ENCODE measurements at regions not wholly inside any gene's neighbourhood (a gene's known extent, or its start where the extent isn't known, plus 50 kb on each side); places are given as distances from the start of the nearest gene placed in this dataset.

DNA sequence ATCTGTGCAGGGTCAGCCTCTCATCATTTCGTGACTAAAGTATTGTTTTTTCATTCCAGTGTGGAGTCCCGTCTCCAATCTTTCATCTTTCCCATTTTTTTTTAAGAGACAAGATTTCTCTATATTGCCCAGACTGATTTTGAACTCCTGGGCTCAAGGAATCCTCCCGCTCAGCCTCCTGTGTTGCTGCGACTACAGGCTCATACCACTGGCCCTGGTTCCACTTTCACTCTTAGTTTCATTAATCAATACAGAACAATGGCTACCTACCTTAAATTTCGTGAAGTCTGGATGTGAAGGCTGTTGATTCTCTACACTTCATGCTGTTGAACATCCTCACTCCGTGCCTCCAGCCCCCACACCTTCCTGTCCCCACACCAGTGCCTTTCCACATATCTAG is 97.7 kb upstream of the GREM2 start:
- Histone ChIP-seq H3K4me1 (ENCODE audit: control extremely low read depth in 1 of 4, control insufficient read depth in 4 of 4, insufficient read depth in 4 of 4, low read length in 3 of 4) (no peaks in the 10 kb centered on the region), H3K27ac (ENCODE audit: insufficient read depth in 1 of 2, low read depth in 1 of 2, low read length in 2 of 2, poor library complexity in 1 of 2, severe bottlenecking in 2 of 2) (no peak overlapping the region), H3K4me3 (ENCODE audit: control insufficient read depth in 1 of 7, extremely low read depth in 1 of 7, insufficient read depth in 4 of 7, low read depth in 2 of 7, low read length in 6 of 7) (no peak overlapping the region), H3K9me3 (ENCODE audit: control extremely low read depth in 1 of 5, control insufficient read depth in 4 of 5, insufficient read depth in 2 of 5, low read depth in 1 of 5, low read length in 4 of 5) (no peaks in the 10 kb centered on the region), H3K27me3 (replicated peaks in 2 of 5; ENCODE audit: control insufficient read depth in 4 of 5, insufficient read depth in 5 of 5, low read length in 4 of 5) (peaks cover 0 to 2% (median 0%) of the 10 kb centered on the region in 5 experiments), H3K36me3 (ENCODE audit: control insufficient read depth in 4 of 4, insufficient read depth in 4 of 4, low read length in 3 of 4) (no peaks in the 10 kb centered on the region)
- POLR2A ChIA-PET = no interaction called here
- CTCF ChIA-PET = no interaction called here
- DNase-seq = no peak
- 83% methylated on average over 4 of the region's 6 CpGs for WGBS (ENCODE audit: insufficient coverage)

DNA sequence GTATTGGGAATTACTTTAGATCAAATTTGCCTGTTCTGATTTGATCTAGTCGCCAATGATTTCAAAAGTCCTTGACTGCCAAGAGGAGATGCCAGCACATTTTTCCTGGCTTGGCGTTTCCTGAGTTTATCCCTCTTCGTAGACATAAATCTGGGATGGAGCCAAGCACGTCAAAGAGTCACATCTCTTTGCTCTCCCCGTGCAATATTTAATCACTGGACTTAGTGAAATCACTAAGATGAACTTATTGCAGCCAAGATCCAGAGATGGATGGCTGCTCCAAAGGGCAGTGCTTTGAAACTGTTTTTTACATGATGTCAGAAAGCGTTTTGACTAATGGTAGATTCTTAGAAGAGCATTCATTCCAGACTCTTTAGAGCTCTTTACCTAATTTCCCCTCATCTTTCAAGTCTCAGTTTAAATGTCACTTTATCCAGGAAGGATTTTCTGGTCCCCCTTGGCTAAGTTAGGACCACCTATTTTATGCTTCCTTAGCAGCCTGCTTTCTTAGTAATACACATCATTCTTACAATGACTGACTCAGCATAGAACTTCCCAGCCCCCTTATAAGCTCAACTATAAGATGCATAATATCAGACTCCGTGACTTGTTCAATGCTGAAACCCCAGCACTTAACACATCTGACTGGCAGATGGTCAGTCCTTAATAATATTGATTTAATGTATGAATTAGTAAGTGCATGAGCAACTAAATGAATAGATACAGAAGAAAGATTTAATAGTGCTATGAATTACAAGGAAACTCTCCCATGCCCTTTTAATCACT is 94.4 kb upstream of the GREM2 start:
- H3K4me3 ChIP-seq (ENCODE audit: control insufficient read depth in 1 of 7, extremely low read depth in 1 of 7, insufficient read depth in 4 of 7, low read depth in 2 of 7, low read length in 6 of 7) = no peak overlapping the region
- DNase-seq = no peak
- H3K27ac ChIP-seq (ENCODE audit: insufficient read depth in 1 of 2, low read depth in 1 of 2, low read length in 2 of 2, poor library complexity in 1 of 2, severe bottlenecking in 2 of 2) = no peak overlapping the region
- ChIA-PET CTCF (no interaction called here), POLR2A (no interaction called here)
- WGBS (ENCODE audit: insufficient coverage) = 85% methylated on average over 6 of the region's 7 CpGs
- no peaks in the 10 kb centered on the region for H3K36me3 ChIP-seq (ENCODE audit: control insufficient read depth in 4 of 4, insufficient read depth in 4 of 4, low read length in 3 of 4)
- H3K27me3 ChIP-seq (replicated peaks in 2 of 5; ENCODE audit: control insufficient read depth in 4 of 5, insufficient read depth in 5 of 5, low read length in 4 of 5) = no peaks in the 10 kb centered on the region
- no peaks in the 10 kb centered on the region for H3K4me1 ChIP-seq (ENCODE audit: control extremely low read depth in 1 of 4, control insufficient read depth in 4 of 4, insufficient read depth in 4 of 4, low read length in 3 of 4)
- H3K9me3 ChIP-seq (ENCODE audit: control extremely low read depth in 1 of 5, control insufficient read depth in 4 of 5, insufficient read depth in 2 of 5, low read depth in 1 of 5, low read length in 4 of 5) = no peaks in the 10 kb centered on the region

DNA sequence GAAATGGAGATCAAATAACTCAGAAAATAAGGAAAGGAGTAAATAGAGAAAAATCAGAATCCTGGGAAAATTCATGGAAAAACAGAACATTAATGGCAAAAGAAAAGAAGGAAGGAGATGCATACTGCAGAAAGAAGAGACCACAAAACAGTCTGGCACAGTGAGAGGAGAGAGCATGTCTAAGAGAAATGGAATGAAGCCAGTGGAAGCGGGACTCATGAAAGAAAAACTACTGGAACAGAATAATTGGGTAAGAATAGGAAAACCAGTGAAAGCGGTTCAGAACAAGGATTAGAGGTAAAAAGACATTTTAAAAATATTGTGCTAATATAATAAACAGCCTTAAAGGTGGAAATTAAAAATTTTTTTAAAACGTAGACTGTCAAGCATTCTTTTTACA is 93.6 kb upstream of the GREM2 start:
- ChIA-PET CTCF (no interaction called here), POLR2A (no interaction called here)
- Histone ChIP-seq H3K9me3 (ENCODE audit: control extremely low read depth in 1 of 5, control insufficient read depth in 4 of 5, insufficient read depth in 2 of 5, low read depth in 1 of 5, low read length in 4 of 5) (no peaks in the 10 kb centered on the region), H3K4me3 (ENCODE audit: control insufficient read depth in 1 of 7, extremely low read depth in 1 of 7, insufficient read depth in 4 of 7, low read depth in 2 of 7, low read length in 6 of 7) (no peak overlapping the region), H3K36me3 (ENCODE audit: control insufficient read depth in 4 of 4, insufficient read depth in 4 of 4, low read length in 3 of 4) (no peaks in the 10 kb centered on the region), H3K27me3 (replicated peaks in 2 of 5; ENCODE audit: control insufficient read depth in 4 of 5, insufficient read depth in 5 of 5, low read length in 4 of 5) (no peaks in the 10 kb centered on the region), H3K4me1 (ENCODE audit: control extremely low read depth in 1 of 4, control insufficient read depth in 4 of 4, insufficient read depth in 4 of 4, low read length in 3 of 4) (no peaks in the 10 kb centered on the region), H3K27ac (ENCODE audit: insufficient read depth in 1 of 2, low read depth in 1 of 2, low read length in 2 of 2, poor library complexity in 1 of 2, severe bottlenecking in 2 of 2) (no peak overlapping the region)
- WGBS (ENCODE audit: insufficient coverage) = 86% methylated on average over 1 of the region's 3 CpGs
- DNase-seq = no peak

DNA sequence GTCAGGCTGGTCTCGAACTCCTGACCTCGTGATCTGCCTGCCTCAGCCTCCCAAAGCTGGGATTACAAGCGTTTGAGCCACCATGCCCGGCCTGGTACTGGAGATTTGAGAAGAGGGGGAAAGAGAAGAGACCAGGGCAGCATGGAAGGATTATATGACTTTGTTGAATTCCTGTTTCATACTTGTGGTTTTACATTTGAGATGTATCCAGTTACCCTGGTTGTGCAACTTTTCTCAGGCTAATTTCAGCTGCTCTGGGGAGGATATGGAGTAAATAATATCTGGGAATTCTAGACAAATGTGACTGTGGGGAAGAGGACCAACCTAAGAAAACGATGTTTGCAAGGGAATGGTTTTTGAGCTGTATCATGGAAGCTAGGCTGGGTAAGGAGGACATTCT is 89.5 kb upstream of the GREM2 start:
- H3K27ac ChIP-seq (ENCODE audit: insufficient read depth in 1 of 2, low read depth in 1 of 2, low read length in 2 of 2, poor library complexity in 1 of 2, severe bottlenecking in 2 of 2) = no peak overlapping the region
- H3K27me3 ChIP-seq (replicated peaks in 2 of 5; ENCODE audit: control insufficient read depth in 4 of 5, insufficient read depth in 5 of 5, low read length in 4 of 5) = no peaks in the 10 kb centered on the region
- H3K4me1 ChIP-seq (ENCODE audit: control extremely low read depth in 1 of 4, control insufficient read depth in 4 of 4, insufficient read depth in 4 of 4, low read length in 3 of 4) = no peaks in the 10 kb centered on the region
- no peak overlapping the region for H3K4me3 ChIP-seq (ENCODE audit: control insufficient read depth in 1 of 7, extremely low read depth in 1 of 7, insufficient read depth in 4 of 7, low read depth in 2 of 7, low read length in 6 of 7)
- ChIA-PET POLR2A (no interaction called here), CTCF (no interaction called here)
- no peak for DNase-seq
- no peaks in the 10 kb centered on the region for H3K36me3 ChIP-seq (ENCODE audit: control insufficient read depth in 4 of 4, insufficient read depth in 4 of 4, low read length in 3 of 4)
- 92% methylated on average over 5 of the region's 5 CpGs for WGBS (ENCODE audit: insufficient coverage)
- H3K9me3 ChIP-seq (ENCODE audit: control extremely low read depth in 1 of 5, control insufficient read depth in 4 of 5, insufficient read depth in 2 of 5, low read depth in 1 of 5, low read length in 4 of 5) = no peaks in the 10 kb centered on the region

DNA sequence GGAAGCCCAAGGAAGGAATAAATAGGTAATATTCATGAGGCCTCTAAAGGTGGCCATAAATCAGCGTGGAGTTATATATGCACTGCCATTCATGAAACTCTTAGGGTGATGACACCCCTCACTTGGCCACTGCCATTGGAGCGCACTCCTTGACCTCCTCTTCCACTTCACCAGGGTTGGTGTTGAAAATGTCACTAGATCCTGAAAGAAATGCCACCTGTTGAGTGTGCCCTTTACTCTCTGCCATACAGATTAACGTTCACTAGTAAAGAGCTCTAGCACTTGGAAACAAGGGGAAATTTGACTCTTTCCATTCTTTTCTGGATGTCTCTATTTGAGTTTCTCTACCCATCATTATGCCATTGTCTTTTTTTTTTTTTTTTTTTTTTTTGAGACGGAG is 83.5 kb upstream of the GREM2 start:
- peaks cover 0 to 9% (median 2%) of the 10 kb centered on the region in 5 experiments for H3K27me3 ChIP-seq (replicated peaks in 2 of 5; ENCODE audit: control insufficient read depth in 4 of 5, insufficient read depth in 5 of 5, low read length in 4 of 5)
- H3K4me3 ChIP-seq (ENCODE audit: control insufficient read depth in 1 of 7, extremely low read depth in 1 of 7, insufficient read depth in 4 of 7, low read depth in 2 of 7, low read length in 6 of 7) = no peak overlapping the region
- no peaks in the 10 kb centered on the region for H3K4me1 ChIP-seq (ENCODE audit: control extremely low read depth in 1 of 4, control insufficient read depth in 4 of 4, insufficient read depth in 4 of 4, low read length in 3 of 4)
- 93% methylated on average over 2 of the region's 4 CpGs for WGBS (ENCODE audit: insufficient coverage)
- no peak overlapping the region for H3K27ac ChIP-seq (ENCODE audit: insufficient read depth in 1 of 2, low read depth in 1 of 2, low read length in 2 of 2, poor library complexity in 1 of 2, severe bottlenecking in 2 of 2)
- H3K9me3 ChIP-seq (ENCODE audit: control extremely low read depth in 1 of 5, control insufficient read depth in 4 of 5, insufficient read depth in 2 of 5, low read depth in 1 of 5, low read length in 4 of 5) = no peaks in the 10 kb centered on the region
- POLR2A ChIA-PET = no interaction called here
- no peak for DNase-seq
- H3K36me3 ChIP-seq (ENCODE audit: control insufficient read depth in 4 of 4, insufficient read depth in 4 of 4, low read length in 3 of 4) = no peaks in the 10 kb centered on the region
- CTCF ChIA-PET = no interaction called here

DNA sequence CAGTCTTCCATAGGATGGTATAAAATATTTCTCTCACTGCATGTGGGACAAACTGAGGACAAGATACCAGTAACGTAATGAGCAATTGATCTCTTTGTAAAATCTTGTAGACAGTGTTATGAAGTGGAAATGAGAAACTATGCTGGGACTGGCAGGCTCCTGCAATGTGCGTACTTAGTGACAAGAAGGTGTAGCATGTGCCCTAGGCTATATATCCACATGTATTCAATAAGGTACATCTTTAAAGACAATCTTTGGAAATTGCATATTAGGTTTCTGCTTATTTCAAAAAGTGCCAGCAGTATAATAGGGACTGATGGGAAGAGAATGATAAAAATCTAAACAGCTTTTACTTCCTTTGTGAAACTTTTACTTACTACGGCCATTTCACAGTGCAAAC is 81.9 kb upstream of the GREM2 start:
- POLR2A ChIA-PET = no interaction called here
- no peak overlapping the region for H3K4me3 ChIP-seq (ENCODE audit: control insufficient read depth in 1 of 7, extremely low read depth in 1 of 7, insufficient read depth in 4 of 7, low read depth in 2 of 7, low read length in 6 of 7)
- H3K36me3 ChIP-seq (ENCODE audit: control insufficient read depth in 4 of 4, insufficient read depth in 4 of 4, low read length in 3 of 4) = no peaks in the 10 kb centered on the region
- H3K27ac ChIP-seq (ENCODE audit: insufficient read depth in 1 of 2, low read depth in 1 of 2, low read length in 2 of 2, poor library complexity in 1 of 2, severe bottlenecking in 2 of 2) = no peak overlapping the region
- no peak for DNase-seq
- peaks cover 0 to 9% (median 2%) of the 10 kb centered on the region in 5 experiments for H3K27me3 ChIP-seq (replicated peaks in 2 of 5; ENCODE audit: control insufficient read depth in 4 of 5, insufficient read depth in 5 of 5, low read length in 4 of 5)
- CTCF ChIA-PET = no interaction called here
- WGBS (ENCODE audit: insufficient coverage) = 71% methylated on average over 1 of the region's 3 CpGs
- H3K4me1 ChIP-seq (ENCODE audit: control extremely low read depth in 1 of 4, control insufficient read depth in 4 of 4, insufficient read depth in 4 of 4, low read length in 3 of 4) = no peaks in the 10 kb centered on the region
- H3K9me3 ChIP-seq (ENCODE audit: control extremely low read depth in 1 of 5, control insufficient read depth in 4 of 5, insufficient read depth in 2 of 5, low read depth in 1 of 5, low read length in 4 of 5) = no peaks in the 10 kb centered on the region

DNA sequence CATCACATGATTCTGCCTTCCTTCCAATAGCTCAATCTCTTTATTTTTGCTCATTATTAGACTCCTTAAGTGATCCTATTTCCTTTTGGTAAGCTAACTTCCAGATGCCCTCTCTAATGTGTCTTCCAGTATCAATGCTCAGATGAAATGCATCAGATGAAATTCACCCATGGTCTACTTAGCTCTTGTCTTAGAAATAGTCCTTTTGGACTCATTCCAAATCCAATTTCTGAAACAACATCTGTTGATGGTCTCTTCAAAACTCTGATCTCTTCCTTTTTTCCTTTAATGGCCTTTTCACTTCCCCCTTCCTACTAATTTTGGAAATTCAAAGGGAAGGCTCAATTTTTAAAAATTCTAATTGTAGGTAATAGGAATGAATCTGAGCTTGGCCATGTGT is 81.1 kb upstream of the GREM2 start:
- Histone ChIP-seq H3K27ac (ENCODE audit: insufficient read depth in 1 of 2, low read depth in 1 of 2, low read length in 2 of 2, poor library complexity in 1 of 2, severe bottlenecking in 2 of 2) (no peak overlapping the region), H3K4me1 (ENCODE audit: control extremely low read depth in 1 of 4, control insufficient read depth in 4 of 4, insufficient read depth in 4 of 4, low read length in 3 of 4) (no peaks in the 10 kb centered on the region), H3K9me3 (ENCODE audit: control extremely low read depth in 1 of 5, control insufficient read depth in 4 of 5, insufficient read depth in 2 of 5, low read depth in 1 of 5, low read length in 4 of 5) (no peaks in the 10 kb centered on the region), H3K36me3 (ENCODE audit: control insufficient read depth in 4 of 4, insufficient read depth in 4 of 4, low read length in 3 of 4) (no peaks in the 10 kb centered on the region), H3K4me3 (ENCODE audit: control insufficient read depth in 1 of 7, extremely low read depth in 1 of 7, insufficient read depth in 4 of 7, low read depth in 2 of 7, low read length in 6 of 7) (no peak overlapping the region), H3K27me3 (replicated peaks in 2 of 5; ENCODE audit: control insufficient read depth in 4 of 5, insufficient read depth in 5 of 5, low read length in 4 of 5) (peaks cover 0 to 9% (median 2%) of the 10 kb centered on the region in 5 experiments)
- DNase-seq = no peak
- ChIA-PET CTCF (interaction anchor here (1.4 to 3.2 kb wide), 2 partner anchors 23 to 238 kb away, joined by 3 to 12 read pairs; no protein-coding TSS in a partner anchor), POLR2A (no interaction called here)
